Activated CD4-positive, alpha-beta T cell treated with anti-CD3 and anti-CD28 coated beads, Interleukin-2, amount 10 ng/mL, durations not matched to agents 24 days and 14 days (primary cell): ENCODE measurements at regions not wholly inside any gene's neighbourhood (a gene's known extent, or its start where the extent isn't known, plus 50 kb on each side); places are given as distances from the start of the nearest gene placed in this dataset.
A peak's percentile ranks its signal among the peaks of the same experiment; 100 is the strongest.
"Not testable (repeated sequence)": the region's sequence is repeated elsewhere in the genome, so short reads cannot be mapped to it uniquely, and the experiment has no call there.

ENCODE experiments used
- DNase-seq: peaks from one replicate; pipeline ENCODE4 v3.0.0; 2022
- H3K27ac Mint-ChIP-seq: one replicate; pipeline ENCODE4 v1.8.0; 2022; ENCODE audit warnings: mild to moderate bottlenecking, mixed read lengths
- H3K27me3 Mint-ChIP-seq: one replicate; pipeline ENCODE4 v1.8.0; 2022; ENCODE audit warnings: mixed read lengths
- H3K36me3 Mint-ChIP-seq: one replicate; pipeline ENCODE4 v1.8.0; 2022; ENCODE audit warnings: low read depth, mild to moderate bottlenecking, mixed read lengths
- H3K4me1 Mint-ChIP-seq: one replicate; pipeline ENCODE4 v1.8.0; 2021; ENCODE audit warnings: mixed read lengths
- H3K4me3 Mint-ChIP-seq: one replicate; pipeline ENCODE4 v1.8.0; 2022; ENCODE audit warnings: mild to moderate bottlenecking, moderate library complexity, mixed read lengths
- H3K9me3 Mint-ChIP-seq: one replicate; pipeline ENCODE4 v1.8.0; 2021; ENCODE audit warnings: mixed read lengths
- intact Hi-C: fragments of 100-400 bp; cut with micrococcal nuclease; formaldehyde crosslinking; loops from one replicate; pipeline ENCODE4 v1.15.1; 2023

DNA sequence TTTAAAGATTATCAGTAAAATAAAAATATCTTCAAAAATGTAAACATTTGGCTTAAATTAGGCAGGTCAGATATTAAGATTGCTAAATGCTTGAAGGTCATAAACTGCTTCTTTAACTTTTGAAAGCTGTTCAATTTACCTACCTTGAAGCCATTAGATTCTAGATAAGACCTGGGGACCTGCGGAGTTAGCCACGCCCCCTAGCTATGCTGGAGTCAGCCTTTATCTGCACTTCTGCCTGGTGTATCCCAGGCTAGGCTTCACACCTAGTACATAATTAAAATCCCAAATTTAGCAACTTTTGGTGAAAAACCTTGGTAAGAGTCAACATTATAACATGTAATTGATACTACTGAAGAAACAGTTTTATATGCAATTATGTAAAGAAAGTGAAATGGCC is 89.9 kb upstream of the PRSS3 start:
- intact Hi-C loops, H3K9me3 Mint-ChIP-seq, H3K4me1 Mint-ChIP-seq, H3K36me3 Mint-ChIP-seq, H3K4me3 Mint-ChIP-seq, DNase-seq, H3K27ac Mint-ChIP-seq: not testable (repeated sequence)
- peaks cover 11% of the 10 kb centered on the region for H3K27me3 Mint-ChIP-seq

- Mint-ChIP-seq H3K9me3 (no peaks in the 10 kb centered on the region), H3K27ac (no peak overlapping the region), H3K27me3 (peaks cover 19% of the 10 kb centered on the region), H3K4me3 (no peak overlapping the region), H3K36me3 (no peaks in the 10 kb centered on the region), H3K4me1 (peaks cover 3% of the 10 kb centered on the region)
- DNase-seq, result no peak
- intact Hi-C loops, result no loop called here
Observed at GRCh38 chr9:33708441-33708840, 86.9 kb upstream of the PRSS3 start.

- no peaks in the 10 kb centered on the region for H3K36me3 Mint-ChIP-seq
- no peak for DNase-seq
- H3K27ac Mint-ChIP-seq, result no peak overlapping the region
- intact Hi-C loops, result no loop called here
- peaks cover 19% of the 10 kb centered on the region for H3K27me3 Mint-ChIP-seq
- peaks cover 3% of the 10 kb centered on the region for H3K4me1 Mint-ChIP-seq
- H3K9me3 Mint-ChIP-seq, result no peaks in the 10 kb centered on the region
- no peak overlapping the region for H3K4me3 Mint-ChIP-seq
Observed at GRCh38 chr9:33709269-33709668, 86.1 kb upstream of the PRSS3 start.

- H3K4me1 Mint-ChIP-seq, DNase-seq, H3K9me3 Mint-ChIP-seq, H3K36me3 Mint-ChIP-seq, H3K4me3 Mint-ChIP-seq, H3K27ac Mint-ChIP-seq, intact Hi-C loops: not testable (repeated sequence)
- peaks cover 20% of the 10 kb centered on the region for H3K27me3 Mint-ChIP-seq
Observed at GRCh38 chr9:33711418-33711817, 83.9 kb upstream of the PRSS3 start.

GRCh38 chr9:33714989-33715388 is 80.4 kb upstream of the PRSS3 start:
- no peaks in the 10 kb centered on the region for H3K36me3 Mint-ChIP-seq
- no peak overlapping the region for H3K4me3 Mint-ChIP-seq
- no peak overlapping the region for H3K27ac Mint-ChIP-seq
- peaks cover 3% of the 10 kb centered on the region for H3K4me1 Mint-ChIP-seq
- H3K27me3 Mint-ChIP-seq, result peaks cover 24% of the 10 kb centered on the region
- DNase-seq, result no peak
- no peaks in the 10 kb centered on the region for H3K9me3 Mint-ChIP-seq
- intact Hi-C loops, result no loop called here

- intact Hi-C loops, result no loop called here
- no peaks in the 10 kb centered on the region for H3K9me3 Mint-ChIP-seq
- H3K36me3 Mint-ChIP-seq, result no peaks in the 10 kb centered on the region
- peaks cover 2% of the 10 kb centered on the region for H3K4me1 Mint-ChIP-seq
- H3K4me3 Mint-ChIP-seq, result no peak overlapping the region
- H3K27ac Mint-ChIP-seq, result no peak overlapping the region
- peaks cover 25% of the 10 kb centered on the region for H3K27me3 Mint-ChIP-seq
- no peak for DNase-seq
Observed at GRCh38 chr9:33718987-33719386, 76.4 kb upstream of the PRSS3 start.

GRCh38 chr9:33719581-33720374 is 75.6 kb upstream of the PRSS3 start:
- H3K36me3 Mint-ChIP-seq, result no peaks in the 10 kb centered on the region
- intact Hi-C loops, result no loop called here
- peak; percentile 79 for DNase-seq
- peaks cover 2% of the 10 kb centered on the region for H3K4me1 Mint-ChIP-seq
- no peak overlapping the region for H3K27ac Mint-ChIP-seq
- H3K9me3 Mint-ChIP-seq, result no peaks in the 10 kb centered on the region
- no peak overlapping the region for H3K4me3 Mint-ChIP-seq
- peaks cover 28% of the 10 kb centered on the region for H3K27me3 Mint-ChIP-seq

DNA sequence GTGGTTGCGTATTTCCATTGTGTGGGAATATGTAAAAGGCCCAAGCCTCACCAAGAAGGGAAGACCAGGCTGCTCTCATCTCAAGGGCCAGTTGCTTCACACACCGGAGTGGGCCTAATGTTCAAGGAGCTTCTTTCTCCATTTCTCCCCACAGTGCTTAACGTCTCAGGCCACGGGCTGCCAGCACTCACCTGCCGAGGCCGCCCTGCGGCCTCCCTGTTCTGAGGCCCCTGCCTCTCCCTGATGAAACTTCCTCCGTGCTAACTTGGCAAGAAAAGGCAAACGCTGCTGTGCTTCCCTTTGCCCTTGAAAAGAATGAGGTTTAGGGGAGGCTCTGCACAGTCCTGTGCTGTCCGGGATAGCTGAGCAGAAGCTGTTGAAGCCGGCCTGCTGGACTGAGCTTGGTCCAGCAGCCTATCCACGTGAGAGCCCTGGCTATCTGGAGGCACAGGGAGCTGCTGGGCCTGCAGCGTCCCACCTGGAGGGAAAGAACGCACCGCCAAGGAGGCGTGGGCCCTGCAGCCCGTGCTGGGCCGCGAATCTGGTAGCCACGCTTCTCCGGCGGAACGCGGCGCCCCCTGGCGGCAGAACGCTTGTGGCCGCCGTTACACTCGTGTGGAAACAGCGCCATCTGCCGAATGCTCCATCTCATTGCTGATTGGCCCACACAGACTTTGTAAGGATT is 73.5 kb upstream of the PRSS3 start:
- Mint-ChIP-seq H3K27ac (no peak overlapping the region), H3K36me3 (no peaks in the 10 kb centered on the region)

GRCh38 chr9:33722359-33722675 is 73.0 kb upstream of the PRSS3 start:
- Mint-ChIP-seq H3K9me3 (no peaks in the 10 kb centered on the region), H3K36me3 (no peaks in the 10 kb centered on the region), H3K27me3 (peaks cover 38% of the 10 kb centered on the region), H3K27ac (no peak overlapping the region), H3K4me1 (peaks cover 2% of the 10 kb centered on the region), H3K4me3 (no peak overlapping the region)
- no peak for DNase-seq
- intact Hi-C loops, result loop anchor here (1.0 kb wide), 1 partner anchor 98 kb away; no protein-coding TSS in a partner anchor

More for the DNA sequence above, 73.5 kb upstream of the PRSS3 start:
- H3K4me1 Mint-ChIP-seq, result peaks cover 2% of the 10 kb centered on the region
- DNase-seq, result peak; percentile 96
- intact Hi-C loops, result loop anchor here (1.0 kb wide), 1 partner anchor 98 kb away; no protein-coding TSS in a partner anchor
- H3K4me3 Mint-ChIP-seq, result no peak overlapping the region
- H3K9me3 Mint-ChIP-seq, result no peaks in the 10 kb centered on the region
- H3K27me3 Mint-ChIP-seq, result peaks cover 37% of the 10 kb centered on the region

DNA sequence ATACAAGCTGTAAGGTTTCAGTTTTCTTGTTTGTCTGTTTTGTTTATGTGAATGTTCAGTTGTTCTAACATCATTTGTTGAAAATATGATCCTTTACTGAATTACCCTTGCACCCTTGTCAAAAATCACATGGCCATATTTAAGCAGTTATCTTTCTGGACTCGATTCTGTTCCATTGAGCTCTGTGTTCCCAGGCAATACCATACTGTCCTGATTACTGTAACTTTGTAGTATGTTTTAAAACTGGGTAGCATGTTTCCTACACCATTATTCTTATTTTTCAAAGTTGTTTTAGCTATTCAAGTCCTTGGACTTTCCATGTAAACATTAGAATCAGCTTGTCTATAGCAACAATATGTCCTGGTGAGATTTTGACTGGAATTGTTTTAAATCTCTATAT is 66.7 kb upstream of the PRSS3 start:
- H3K27me3 Mint-ChIP-seq, result peaks cover 32% of the 10 kb centered on the region
- H3K4me1 Mint-ChIP-seq, result no peaks in the 10 kb centered on the region
- H3K27ac Mint-ChIP-seq, result no peak overlapping the region
- H3K4me3 Mint-ChIP-seq, result no peak overlapping the region
- DNase-seq, result no peak
- no peaks in the 10 kb centered on the region for H3K36me3 Mint-ChIP-seq
- H3K9me3 Mint-ChIP-seq, result no peaks in the 10 kb centered on the region
- intact Hi-C loops, result no loop called here

GRCh38 chr9:33731142-33731541 is 64.2 kb upstream of the PRSS3 start:
- intact Hi-C loops, result no loop called here
- Mint-ChIP-seq H3K4me1 (no peaks in the 10 kb centered on the region), H3K36me3 (no peaks in the 10 kb centered on the region), H3K27ac (no peak overlapping the region), H3K27me3 (peaks cover 28% of the 10 kb centered on the region), H3K4me3 (no peak overlapping the region), H3K9me3 (no peaks in the 10 kb centered on the region)
- no peak for DNase-seq

- Mint-ChIP-seq H3K36me3 (no peaks in the 10 kb centered on the region), H3K27ac (no peak overlapping the region), H3K27me3 (peaks cover 28% of the 10 kb centered on the region), H3K4me1 (no peaks in the 10 kb centered on the region), H3K9me3 (no peaks in the 10 kb centered on the region), H3K4me3 (no peak overlapping the region)
- intact Hi-C loops, result no loop called here
- DNase-seq, result no peak
Observed at GRCh38 chr9:33731625-33732024, 63.7 kb upstream of the PRSS3 start.

DNA sequence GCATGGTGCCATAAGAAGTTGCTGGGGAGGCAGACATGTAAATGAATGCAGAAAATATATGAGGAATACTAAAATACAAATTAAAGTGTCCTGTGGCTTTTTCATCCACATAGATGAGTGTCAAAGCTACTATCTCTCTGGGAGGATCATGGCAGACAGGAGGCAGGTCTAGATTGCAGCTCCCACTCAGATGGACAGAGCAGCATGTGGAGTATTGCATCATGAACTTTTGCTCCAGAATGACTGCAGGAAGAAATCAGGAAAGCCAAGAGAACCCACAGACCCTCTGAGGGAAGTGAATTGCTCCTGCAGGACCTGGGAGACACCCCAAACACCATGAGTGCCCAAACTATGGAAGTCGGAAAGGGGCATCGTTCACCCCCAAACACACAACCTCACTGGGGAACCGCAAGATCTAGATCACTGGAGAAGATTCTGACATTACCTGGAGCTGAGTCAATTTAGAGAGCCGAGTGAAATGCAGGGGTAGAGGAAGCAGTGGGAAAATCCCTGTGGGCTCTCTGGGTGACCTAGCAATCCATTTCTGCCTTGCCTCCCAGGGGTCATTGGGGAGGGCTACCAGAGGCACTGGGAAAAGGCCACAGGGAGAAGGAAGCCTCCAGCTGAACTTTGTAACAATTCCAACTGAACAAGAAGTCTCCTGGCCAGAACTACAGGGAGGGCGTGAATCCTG is 61.0 kb upstream of the PRSS3 start:
- DNase-seq, H3K36me3 Mint-ChIP-seq, H3K9me3 Mint-ChIP-seq, H3K4me1 Mint-ChIP-seq, H3K4me3 Mint-ChIP-seq, intact Hi-C loops, H3K27ac Mint-ChIP-seq: not testable (repeated sequence)
- H3K27me3 Mint-ChIP-seq, result peaks cover 29% of the 10 kb centered on the region
